Caco-2 (cell line): ENCODE measurements at regions not wholly inside any gene's neighbourhood (a gene's known extent, or its start where the extent isn't known, plus 50 kb on each side); places are given as distances from the start of the nearest gene placed in this dataset.

Experiments
- BruUV-seq: library from RNA; stranded (reverse); fragments of 400-500 nt; replicated peaks from 2 replicates; lab custom pipeline; 2021; lab: Mats Ljungman, UMichigan
- CTCF ChIA-PET: fragments of 300-600 bp; sonication (Branson Sonifier 250); formaldehyde crosslinking; loops from one replicate; lab custom pipeline; 2022; ENCODE audit warnings: antibody characterized with exemption; lab: Charles Lee
- POLR2A ChIA-PET: fragments of 300-600 bp; sonication (Branson Sonifier 250); formaldehyde crosslinking; loops from one replicate; lab custom pipeline; 2022; ENCODE audit warnings: antibody characterized with exemption; lab: Charles Lee
- DNase-seq, 2 experiments: peaks; one replicate each; pipeline versions ENCODE4 v3.0.0 to v3.0.0-alpha.2; 2020 to 2022
- H3K27me3 ChIP-seq: replicated peaks from 2 replicates; pipeline ENCODE4 v1.6.0; 2011; ENCODE audit warnings: low read length; ENCODE audit not compliant: control insufficient read depth, insufficient read depth
- H3K36me3 ChIP-seq: 2 replicates; pipeline ENCODE4 v1.5.1; 2011; ENCODE audit warnings: low read length; ENCODE audit not compliant: control insufficient read depth, insufficient read depth
- H3K4me1 ChIP-seq: fragments of 250-450 bp; sonication (Bioruptor Pico); 2 replicates; pipeline ENCODE4 v1.5.1; 2020; ENCODE audit warnings: mild to moderate bottlenecking
- H3K4me3 ChIP-seq: 2 replicates; pipeline ENCODE4 v1.5.1; 2011; ENCODE audit warnings: low read depth, mild to moderate bottlenecking, control low read depth, low read length
- H3K9me3 ChIP-seq: fragments of 250-450 bp; sonication (Bioruptor Pico); 2 replicates; pipeline ENCODE4 v1.5.1; 2020; ENCODE audit warnings: mild to moderate bottlenecking, moderate library complexity
- H3K27ac Mint-ChIP-seq: one replicate; pipeline ENCODE4 v1.8.0; 2022; ENCODE audit warnings: mixed read lengths; ENCODE audit not compliant: unreplicated experiment
- H3K27me3 Mint-ChIP-seq: one replicate; pipeline ENCODE4 v1.8.0; 2022; ENCODE audit warnings: mixed read lengths; ENCODE audit not compliant: insufficient read depth, unreplicated experiment
- H3K36me3 Mint-ChIP-seq: one replicate; pipeline ENCODE4 v1.8.0; 2022; ENCODE audit warnings: mild to moderate bottlenecking, mixed read lengths; ENCODE audit not compliant: insufficient read depth, unreplicated experiment
- H3K4me1 Mint-ChIP-seq: one replicate; pipeline ENCODE4 v1.8.0; 2022; ENCODE audit warnings: low read depth, mixed read lengths; ENCODE audit not compliant: unreplicated experiment
- H3K4me3 Mint-ChIP-seq: one replicate; pipeline ENCODE4 v1.8.0; 2022; ENCODE audit warnings: mild to moderate bottlenecking, moderate library complexity, mixed read lengths; ENCODE audit not compliant: unreplicated experiment
- H3K9me3 Mint-ChIP-seq: one replicate; pipeline ENCODE4 v1.8.0; 2022; ENCODE audit warnings: mixed read lengths; ENCODE audit not compliant: unreplicated experiment
- CTCF ChIP-seq, 2 experiments: fragments of 200-600 bp in 1 of 2; IDR thresholded peaks; 1 replicate in 1 of 2; 2 replicates in 1 of 2; pipeline versions ENCODE4 v1.5.1 to v1.8.0; 2011 to 2022; ENCODE audit warnings: antibody characterized with exemption in 1 of 2, control low read depth in 1 of 2, inconsistent platforms in 1 of 2, low read depth in 1 of 2, low read length in 1 of 2, mild to moderate bottlenecking in 1 of 2, moderate library complexity in 1 of 2; ENCODE audit not compliant: insufficient read depth in 1 of 2, severe bottlenecking in 1 of 2, unreplicated experiment in 1 of 2
- intact Hi-C: fragments of 100-400 bp; cut with micrococcal nuclease; formaldehyde crosslinking; loops from one replicate; pipeline ENCODE4 v1.10.0; 2022; ENCODE audit not compliant: unreplicated experiment

GRCh38 chrX:138128027-138128671 is 562.2 kb downstream of the ZIC3 start:
- Histone ChIP-seq H3K9me3 (no peaks in the 10 kb centered on the region), H3K27me3 (no peaks in the 10 kb centered on the region), H3K4me1 (no peaks in the 10 kb centered on the region), H3K4me3 (no peak overlapping the region), H3K36me3 (no peaks in the 10 kb centered on the region)
- no TSS peak for BruUV-seq
- no peaks in the 10 kb centered on the region for H3K9me3 Mint-ChIP-seq
- ChIA-PET POLR2A (no interaction called here), CTCF (no interaction called here)
- H3K4me3 Mint-ChIP-seq = no peak overlapping the region
- H3K27me3 Mint-ChIP-seq = peaks cover 13% of the 10 kb centered on the region
- intact Hi-C loops = loop anchor here (1.0 kb wide), 1 partner anchor 617 kb away; no protein-coding TSS in a partner anchor
- no peaks in the 10 kb centered on the region for H3K36me3 Mint-ChIP-seq
- TF ChIP-seq CTCF (IDR thresholded peaks at IDR 0.05; ENCODE audit: insufficient read depth in 1 of 2, low read depth in 1 of 2, low read length in 1 of 2, severe bottlenecking in 1 of 2, unreplicated experiment in 1 of 2) = peak in 1 of 2 experiments; percentile 56
- no peaks in the 10 kb centered on the region for H3K4me1 Mint-ChIP-seq
- no peak overlapping the region for H3K27ac Mint-ChIP-seq
- DNase-seq = peak in 1 of 2 experiments; percentile 17

- no peak for DNase-seq
- Mint-ChIP-seq H3K4me3 (no peak overlapping the region), H3K36me3 (no peaks in the 10 kb centered on the region), H3K9me3 (no peaks in the 10 kb centered on the region), H3K27me3 (no peaks in the 10 kb centered on the region), H3K4me1 (no peaks in the 10 kb centered on the region), H3K27ac (no peak overlapping the region)
- H3K4me3 ChIP-seq = no peak overlapping the region
- no TSS peak for BruUV-seq
- intact Hi-C loops = no loop called here
- no peaks in the 10 kb centered on the region for H3K27me3 ChIP-seq
- POLR2A ChIA-PET = no interaction called here
- H3K4me1 ChIP-seq = no peaks in the 10 kb centered on the region
- TF ChIP-seq CTCF (IDR thresholded peaks at IDR 0.05; ENCODE audit: insufficient read depth in 1 of 2, low read depth in 1 of 2, low read length in 1 of 2, severe bottlenecking in 1 of 2, unreplicated experiment in 1 of 2) = no peak
- CTCF ChIA-PET = no interaction called here
- no peaks in the 10 kb centered on the region for H3K9me3 ChIP-seq
- H3K36me3 ChIP-seq = no peaks in the 10 kb centered on the region
Measured at GRCh38 chrX:138150709-138151108, 560.8 kb downstream of the FGF13 start.

GRCh38 chrX:138157850-138158249 is 553.7 kb downstream of the FGF13 start:
- DNase-seq = no peak
- H3K4me1 Mint-ChIP-seq = no peaks in the 10 kb centered on the region
- no peak overlapping the region for H3K4me3 ChIP-seq
- H3K27me3 ChIP-seq = no peaks in the 10 kb centered on the region
- no peaks in the 10 kb centered on the region for H3K9me3 ChIP-seq
- no peak overlapping the region for H3K27ac Mint-ChIP-seq
- no peaks in the 10 kb centered on the region for H3K36me3 ChIP-seq
- BruUV-seq = no TSS peak
- intact Hi-C loops = no loop called here
- no peaks in the 10 kb centered on the region for H3K36me3 Mint-ChIP-seq
- no peaks in the 10 kb centered on the region for H3K27me3 Mint-ChIP-seq
- no peak for TF ChIP-seq CTCF (IDR thresholded peaks at IDR 0.05; ENCODE audit: insufficient read depth in 1 of 2, low read depth in 1 of 2, low read length in 1 of 2, severe bottlenecking in 1 of 2, unreplicated experiment in 1 of 2)
- H3K4me3 Mint-ChIP-seq = no peak overlapping the region
- H3K9me3 Mint-ChIP-seq = no peaks in the 10 kb centered on the region
- POLR2A ChIA-PET = no interaction called here
- CTCF ChIA-PET = no interaction called here
- no peaks in the 10 kb centered on the region for H3K4me1 ChIP-seq
